ENCODE measurements at regions not wholly inside any gene's neighbourhood (a gene's known extent, or its start where the extent isn't known, plus 50 kb on each side); places are given as distances from the start of the nearest gene placed in this dataset.

GRCh38 chr16:80066805-80067580 is 466.5 kb upstream of the MAF start:
- DNase-seq, result no peak

- DNase-seq, result no peak
Measured at GRCh38 chr16:80065541-80065940, 465.0 kb upstream of the MAF start.

DNA sequence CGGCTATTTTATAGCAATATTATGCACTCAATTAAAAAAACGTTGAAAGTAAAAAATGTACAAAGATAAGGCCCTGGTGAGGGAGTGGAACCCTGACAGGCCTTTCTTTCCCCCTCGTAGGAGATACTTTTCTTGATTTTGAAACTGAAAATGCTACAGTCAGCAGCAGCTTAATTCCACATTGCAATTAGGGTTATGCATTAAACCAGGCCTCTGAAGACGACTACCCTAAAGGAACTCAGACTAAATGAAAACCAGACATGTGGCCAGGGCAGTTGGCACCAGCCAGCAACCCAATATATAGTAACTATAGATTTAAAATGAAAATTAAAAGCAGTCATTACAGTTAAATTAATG is 463.2 kb upstream of the MAF start:
- DNase-seq, result no peak

DNA sequence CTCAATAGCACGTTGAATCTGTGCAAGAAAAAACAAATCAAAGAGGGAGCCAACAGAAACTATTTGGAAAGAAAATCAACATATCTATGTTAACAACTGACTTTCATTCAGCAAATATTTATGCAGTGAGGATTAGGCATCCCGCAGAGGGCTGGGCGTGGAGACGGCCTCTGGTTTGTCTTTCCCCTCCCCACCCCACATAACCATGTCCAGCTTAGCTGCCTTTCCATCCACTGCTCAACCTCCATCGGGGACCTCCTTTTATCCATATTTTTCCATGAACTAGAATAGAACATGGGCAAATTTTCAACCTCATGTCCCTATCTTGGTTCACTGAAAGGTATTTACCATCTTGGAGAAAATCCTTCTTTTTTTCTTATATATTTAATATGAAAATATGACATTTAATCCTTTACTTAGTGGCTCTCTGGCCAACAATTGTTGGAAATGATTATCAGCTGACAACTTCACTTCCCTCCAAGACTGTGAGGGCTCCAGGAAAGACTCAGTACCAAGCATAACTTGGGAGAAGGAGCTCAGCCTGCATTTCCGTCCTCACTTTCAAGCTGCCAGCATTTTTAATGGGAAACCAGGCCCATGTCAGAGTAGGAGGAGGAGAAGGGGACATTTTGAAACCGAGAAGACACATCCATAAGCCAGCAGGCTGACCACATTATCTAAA is 462.6 kb upstream of the MAF start:
- no peak for DNase-seq

GRCh38 chr16:80062361-80063030 is 462.0 kb upstream of the MAF start:
- no peak for DNase-seq

- DNase-seq, result no peak
Measured at GRCh38 chr16:80060470-80060869, 459.9 kb upstream of the MAF start.

DNA sequence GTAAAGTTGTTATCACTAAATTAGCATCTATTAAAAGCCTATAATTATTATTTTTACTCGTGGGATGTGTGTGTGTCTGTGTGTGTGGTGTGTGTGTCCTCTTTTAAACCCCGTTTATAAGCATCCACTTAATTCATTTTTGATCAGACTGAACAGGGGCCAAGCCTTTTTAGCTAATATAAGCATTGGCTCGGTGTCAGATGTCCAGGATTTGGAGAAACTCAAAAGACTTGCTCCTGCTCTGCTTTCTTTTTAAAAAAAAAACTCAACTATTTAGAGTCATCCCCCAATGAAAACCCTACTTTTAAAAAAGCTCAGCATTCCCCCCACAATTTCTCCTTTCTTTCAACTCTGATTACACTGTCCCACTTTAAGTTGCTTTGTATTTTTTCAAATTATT is 459.3 kb upstream of the MAF start:
- DNase-seq, result no peak

- no peak for DNase-seq
Measured at GRCh38 chr16:80058214-80058613, 457.7 kb upstream of the MAF start.

DNA sequence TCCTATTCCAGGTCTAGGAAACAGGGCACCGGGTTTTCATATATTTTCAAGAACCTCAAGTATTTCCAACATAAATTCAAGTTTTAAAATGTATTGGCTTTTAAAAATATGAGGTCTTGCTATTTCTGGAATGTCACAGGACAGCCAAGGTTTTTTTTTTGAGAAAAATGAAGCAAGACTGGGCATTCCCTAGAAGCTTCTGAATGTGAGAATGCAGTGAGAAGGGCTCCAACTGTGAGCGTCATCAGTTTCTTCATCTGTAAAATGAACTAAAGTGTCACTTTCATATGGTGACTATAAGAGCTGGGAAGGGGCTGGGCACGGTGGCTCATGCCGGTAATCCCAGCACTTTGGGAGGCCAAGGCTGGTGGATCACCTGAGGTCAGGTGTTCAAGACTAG is 455.8 kb upstream of the MAF start:
- DNase-seq, result no peak

DNA sequence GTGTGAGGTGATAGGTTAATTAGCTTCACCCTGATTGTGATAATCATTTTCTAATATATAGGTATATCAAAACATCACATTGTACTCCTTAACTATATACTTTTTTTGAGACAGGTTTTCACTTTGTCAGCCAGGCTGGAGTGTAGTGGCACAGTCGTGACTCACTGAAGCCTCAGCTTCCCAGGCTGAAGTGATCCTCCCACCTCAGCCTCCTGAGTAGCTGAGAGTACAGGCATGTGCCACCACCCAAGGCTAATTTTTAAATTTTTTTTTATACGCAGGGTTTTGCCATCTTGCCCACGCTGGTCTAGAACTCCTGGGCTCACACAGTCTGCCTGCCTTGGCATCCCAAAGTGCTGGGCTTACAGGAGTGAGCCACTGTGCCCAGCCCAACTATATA is 455.3 kb upstream of the MAF start:
- no peak for DNase-seq

- no peak for DNase-seq
Measured at GRCh38 chr16:80054647-80055046, 454.1 kb upstream of the MAF start.

GRCh38 chr16:80051040-80051439 is 450.5 kb upstream of the MAF start:
- no peak for DNase-seq

DNA sequence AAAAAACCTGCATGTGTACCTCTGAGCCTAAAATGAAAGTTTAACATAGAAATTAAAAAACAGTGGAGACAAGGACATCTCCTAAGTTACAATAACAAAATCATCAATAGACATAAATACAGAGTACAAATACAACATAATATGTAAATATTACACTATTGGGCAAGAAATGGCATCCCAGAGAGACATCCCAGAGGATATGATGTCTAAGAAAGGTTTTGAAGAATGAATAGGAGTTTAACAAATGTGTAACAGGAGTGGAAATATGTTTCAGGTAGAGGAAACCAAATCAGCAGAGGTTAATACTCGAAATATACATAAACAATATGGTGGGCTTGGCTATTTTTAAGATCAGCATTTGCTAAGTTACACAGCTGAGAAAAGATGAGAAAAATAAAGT is 447.7 kb upstream of the MAF start:
- DNase-seq, result no peak

DNA sequence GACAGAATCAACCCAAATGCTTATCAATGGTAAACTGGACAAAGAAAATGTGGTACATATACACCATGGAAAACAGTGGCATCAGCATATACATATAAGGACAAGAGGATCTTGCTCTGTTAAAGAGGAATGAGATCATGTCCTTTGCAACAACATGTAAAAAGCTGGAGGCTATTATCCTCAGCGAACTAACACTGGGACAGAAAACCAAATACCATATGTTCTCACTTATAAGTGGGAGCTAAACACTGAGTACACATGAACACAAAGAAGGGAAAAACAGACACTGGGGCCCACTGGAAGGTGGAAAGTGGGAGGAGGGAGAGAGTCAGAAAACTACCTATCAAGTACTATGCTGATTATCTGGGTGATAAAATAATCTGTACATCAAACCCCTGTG is 447.3 kb upstream of the MAF start:
- DNase-seq, result no peak

GRCh38 chr16:80046848-80047247 is 446.3 kb upstream of the MAF start:
- no peak for DNase-seq

DNA sequence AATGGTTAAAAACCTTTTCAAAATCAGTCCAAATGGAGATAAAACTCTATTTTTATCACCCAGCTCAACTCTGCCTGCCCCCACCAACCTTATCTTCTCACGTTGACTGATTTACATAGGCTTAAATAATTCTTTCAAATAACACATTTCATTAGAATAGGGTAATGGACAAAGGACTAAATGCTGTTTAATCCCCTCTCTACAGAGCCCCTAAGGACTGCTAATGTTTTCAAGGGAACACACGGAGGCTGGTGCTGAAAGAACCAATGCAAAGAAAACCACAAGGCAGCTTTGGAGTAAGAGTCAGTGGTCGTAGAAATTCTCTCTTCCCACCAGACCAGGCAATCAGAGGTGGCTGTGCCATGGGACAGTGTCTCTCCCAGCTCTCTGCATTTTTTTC is 445.7 kb upstream of the MAF start:
- DNase-seq, result no peak

DNA sequence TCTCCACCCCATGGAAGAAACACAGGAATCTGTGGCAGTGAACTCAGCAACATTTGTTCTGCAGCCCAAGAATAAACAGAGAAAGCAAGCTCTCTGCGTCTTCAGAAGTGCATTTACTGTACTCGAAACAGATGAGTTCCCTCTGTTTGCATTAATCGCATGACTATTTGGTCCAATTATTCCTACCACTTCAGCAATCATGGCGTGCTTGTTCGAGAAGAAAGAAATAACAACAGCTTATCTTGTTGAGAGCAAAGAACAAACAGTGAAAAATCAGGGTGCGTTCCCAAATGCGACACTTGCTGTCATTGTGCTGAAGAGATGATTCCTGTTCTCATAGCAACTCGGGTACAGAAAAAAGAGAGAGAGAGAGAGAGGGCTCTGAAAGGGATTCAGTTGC is 445.3 kb upstream of the MAF start:
- DNase-seq, result no peak

DNA sequence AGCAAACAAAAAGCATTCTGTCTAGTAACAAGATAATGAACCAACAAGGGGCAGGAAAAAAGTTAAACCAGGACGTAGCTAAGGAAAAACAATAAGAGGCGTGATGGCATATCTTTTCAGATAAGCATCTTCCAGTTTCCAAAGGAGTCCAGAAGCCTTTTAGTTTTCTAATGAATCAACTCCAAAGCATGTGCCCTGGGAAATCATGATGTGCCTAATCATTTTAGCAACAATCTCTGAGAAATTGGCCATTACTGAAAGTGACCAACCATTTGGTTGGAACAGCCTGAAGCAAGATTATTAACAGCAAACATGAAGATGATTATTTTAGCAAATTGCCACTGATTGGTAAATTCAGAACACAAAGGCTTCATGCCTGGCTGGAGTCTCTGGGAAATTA is 440.9 kb upstream of the MAF start:
- no peak for DNase-seq

DNA sequence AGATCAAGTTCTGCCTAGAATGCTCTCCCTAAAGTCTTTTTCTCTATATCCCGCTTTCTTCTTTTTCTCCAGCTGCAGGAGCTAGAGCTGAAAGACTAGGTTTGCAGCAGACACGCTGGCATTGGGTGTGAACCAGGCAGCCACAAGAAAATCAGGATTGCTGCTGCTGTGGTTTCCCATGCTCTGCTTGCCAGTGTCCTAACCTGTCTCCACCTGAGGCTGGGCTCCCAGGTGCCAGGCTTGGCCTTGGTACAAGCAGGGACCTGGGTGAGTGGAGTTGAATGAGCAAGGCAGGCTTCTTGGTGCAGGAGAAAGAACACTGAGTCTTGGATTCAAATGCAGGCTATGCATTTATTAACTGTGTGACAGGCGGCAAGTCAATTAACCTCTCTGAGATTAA is 440.3 kb upstream of the MAF start:
- DNase-seq, result no peak

DNA sequence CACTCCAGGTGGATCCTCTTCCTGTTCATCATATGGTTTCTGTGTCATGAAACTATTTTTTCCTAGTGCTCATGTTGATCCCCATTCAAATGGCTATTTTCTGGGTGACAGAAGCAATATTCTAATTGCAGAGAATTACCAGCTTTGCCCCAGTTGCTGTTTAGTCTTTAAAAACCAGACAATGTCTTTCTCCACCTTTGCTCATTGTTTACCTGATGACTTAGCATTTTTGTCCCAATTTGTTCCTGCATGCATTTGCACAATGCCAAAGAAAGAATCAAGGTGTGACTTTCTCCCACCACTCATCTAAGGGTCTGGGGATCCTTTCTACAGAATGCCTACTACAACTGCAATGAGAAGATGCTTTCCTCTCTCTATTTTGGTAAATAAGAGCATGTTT is 439.9 kb upstream of the MAF start:
- DNase-seq, result no peak

DNA sequence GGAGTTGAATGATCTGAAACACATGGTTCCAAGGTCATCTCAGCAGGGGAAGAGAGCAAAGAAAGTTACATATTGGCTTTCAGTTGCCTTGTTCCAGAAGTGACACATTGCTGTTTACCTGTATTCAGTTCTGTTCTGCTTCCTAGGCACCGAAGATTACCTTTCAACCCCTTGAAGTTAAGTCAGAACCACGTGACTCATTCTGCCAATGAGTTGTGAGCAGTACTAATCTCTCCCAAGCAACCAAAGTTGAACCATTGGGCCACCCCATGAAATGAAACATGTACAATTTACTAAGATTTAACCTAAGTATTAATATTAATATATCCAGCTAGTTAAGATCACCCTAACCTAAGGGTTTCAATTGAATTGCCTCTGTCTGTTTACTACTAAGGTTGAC is 439.2 kb upstream of the MAF start:
- DNase-seq, result no peak

DNA sequence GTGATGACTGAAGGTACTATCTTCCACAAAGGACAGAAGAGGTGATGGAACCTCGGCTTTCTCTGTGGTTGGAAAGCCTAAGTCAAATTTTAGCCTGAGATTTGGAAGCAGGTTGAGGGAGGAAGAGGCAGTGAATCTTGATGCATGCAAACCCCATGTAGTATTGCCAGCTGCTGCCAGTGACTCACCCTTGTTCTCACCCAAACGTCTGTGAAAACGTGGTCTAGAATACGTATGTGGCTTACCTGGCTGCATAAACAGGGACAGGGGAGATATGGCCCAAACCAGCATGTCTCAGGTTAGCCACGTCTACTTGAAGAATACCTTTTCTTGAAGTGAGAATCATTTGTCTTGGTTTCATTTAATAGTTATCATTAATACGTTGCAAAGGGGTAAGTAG is 438.0 kb upstream of the MAF start:
- DNase-seq, result no peak

DNA sequence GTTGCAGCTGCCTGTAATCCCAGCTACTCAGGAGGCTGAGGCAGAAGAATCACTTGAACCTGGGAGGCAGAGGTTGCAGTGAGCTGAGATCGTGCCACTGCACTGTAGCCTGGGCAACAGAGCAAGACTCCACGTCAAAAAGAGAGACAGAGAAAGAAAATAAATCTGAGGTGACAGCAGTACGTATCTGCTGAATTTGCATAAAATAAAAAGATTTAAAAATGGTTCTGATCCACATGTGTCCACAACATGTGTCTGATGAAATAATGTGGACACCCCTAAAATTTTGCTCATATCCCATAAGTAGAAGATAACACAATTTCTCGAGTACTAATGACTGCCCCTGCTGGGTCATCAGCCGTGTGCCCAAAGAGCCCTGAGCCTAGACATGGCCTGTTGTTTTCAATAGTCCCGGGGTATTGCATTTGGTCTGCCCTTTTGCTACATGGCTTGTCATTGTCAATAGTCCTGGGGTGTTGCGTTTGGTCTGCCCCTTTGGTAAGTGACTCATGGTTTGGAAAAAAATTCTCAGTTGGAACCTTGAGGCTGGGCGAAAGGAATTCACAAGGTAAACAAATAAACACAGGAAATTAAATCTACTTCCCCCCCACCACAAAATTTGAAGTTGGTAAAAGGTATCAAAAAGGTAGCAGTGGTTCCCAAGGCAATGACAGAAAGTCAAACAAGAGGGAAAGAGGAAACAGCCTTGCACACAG is 434.6 kb upstream of the MAF start:
- no peak for DNase-seq

GRCh38 chr16:80034469-80034826 is 433.9 kb upstream of the MAF start:
- DNase-seq, result no peak

All from NCI-H1930 (cell line).